Liver (tissue), 8 donors: ENCODE measurements at regions not wholly inside any gene's neighbourhood (a gene's known extent, or its start where the extent isn't known, plus 50 kb on each side); places are given as distances from the start of the nearest gene placed in this dataset.

ENCODE experiments used
- DNase-seq: peaks from one replicate; pipeline ENCODE4 v3.0.0-alpha.2; 2017; ENCODE audit warnings: low spot score
- H3K27ac ChIP-seq, 2 donors: one replicate each; pipeline ENCODE4 v1.7.0; 2013; ENCODE audit warnings: inconsistent platforms in 2 of 2, low read length in 2 of 2, control low read depth in 1 of 2, low read depth in 1 of 2, mild to moderate bottlenecking in 1 of 2
- H3K27me3 ChIP-seq, 4 donors: one replicate each; pipeline versions ENCODE4 v1.6.1 to v1.7.0; 2013; ENCODE audit warnings: low read length in 3 of 4, inconsistent platforms in 1 of 4, mild to moderate bottlenecking in 1 of 4, moderate library complexity in 1 of 4; ENCODE audit not compliant: control insufficient read depth in 4 of 4, insufficient read depth in 4 of 4
- H3K36me3 ChIP-seq, 4 donors: one replicate each; pipeline versions ENCODE4 v1.6.1 to v1.7.0; 2013; ENCODE audit warnings: low read length in 3 of 4, mild to moderate bottlenecking in 3 of 4, low read depth in 1 of 4, moderate library complexity in 1 of 4; ENCODE audit not compliant: control insufficient read depth in 4 of 4, insufficient read depth in 3 of 4
- H3K4me1 ChIP-seq, 4 donors: one replicate each; pipeline versions ENCODE4 v1.6.1 to v1.7.0; 2013; ENCODE audit warnings: low read length in 3 of 4, mild to moderate bottlenecking in 3 of 4, moderate library complexity in 1 of 4; ENCODE audit not compliant: control insufficient read depth in 4 of 4, insufficient read depth in 4 of 4
- H3K4me3 ChIP-seq, 3 donors: one replicate each; pipeline versions ENCODE4 v1.6.1 to v1.7.0; 2013; ENCODE audit warnings: low read length in 3 of 3, control low read depth in 1 of 3, low read depth in 1 of 3, mild to moderate bottlenecking in 1 of 3
- H3K9ac ChIP-seq, 2 donors: one replicate each; pipeline ENCODE4 v1.7.0; 2013; ENCODE audit warnings: low read length in 2 of 2, mild to moderate bottlenecking in 2 of 2, moderate library complexity in 2 of 2, control low read depth in 1 of 2, low read depth in 1 of 2
- H3K9me3 ChIP-seq, 4 donors: one replicate each; pipeline versions ENCODE4 v1.6.1 to v1.7.0; 2013; ENCODE audit warnings: low read length in 3 of 4; ENCODE audit not compliant: control insufficient read depth in 4 of 4
- ATF3 ChIP-seq: IDR thresholded peaks from 2 replicates; pipeline ENCODE4 v1.6.1; 2016; ENCODE audit warnings: antibody characterized with exemption
- CTCF ChIP-seq: fragments of 150-350 bp; IDR thresholded peaks from 2 replicates; pipeline ENCODE4 v1.5.1; 2017; ENCODE audit warnings: improper control_type of control experiment, low read depth, low read length; ENCODE audit not compliant: missing input control
- EGR1 ChIP-seq, 2 donors: IDR thresholded peaks; 2 replicates each; pipeline ENCODE4 v1.6.1; 2016 to 2018; ENCODE audit warnings: antibody characterized with exemption in 2 of 2, low read depth in 2 of 2
- FOXA1 ChIP-seq: IDR thresholded peaks from 2 replicates; pipeline ENCODE4 v1.6.1; 2016; ENCODE audit warnings: antibody characterized with exemption
- FOXA2 ChIP-seq: IDR thresholded peaks from 2 replicates; pipeline ENCODE4 v1.6.1; 2016; ENCODE audit warnings: antibody characterized with exemption
- NR2F2 ChIP-seq: IDR thresholded peaks from 2 replicates; pipeline ENCODE4 v1.6.1; 2016; ENCODE audit warnings: antibody characterized with exemption
- RAD21 ChIP-seq, 2 donors: IDR thresholded peaks; 2 replicates each; pipeline ENCODE4 v1.6.1; 2016; ENCODE audit warnings: antibody characterized with exemption in 2 of 2, mild to moderate bottlenecking in 2 of 2
- SP1 ChIP-seq: IDR thresholded peaks from 2 replicates; pipeline ENCODE4 v1.6.1; 2018; ENCODE audit warnings: antibody characterized with exemption, mild to moderate bottlenecking
- TAF1 ChIP-seq: conservative IDR thresholded peaks from 2 replicates; pipeline ENCODE4 v1.6.1; 2016; ENCODE audit warnings: antibody characterized with exemption, mild to moderate bottlenecking
- YY1 ChIP-seq: IDR thresholded peaks from 2 replicates; pipeline ENCODE4 v1.6.1; 2016; ENCODE audit warnings: antibody characterized with exemption, mild to moderate bottlenecking
- WGBS: extraction: QIAGEN DNeasy Blood & Tissue Kit; methylation state at CpG from one replicate; pipeline ENCODE4 v1.1.7; 2013; 5-methylcytosine and 5-hydroxymethylcytosine counted together
- TF ChIP-seq, protein P1 (sequence below): IDR thresholded peaks from 2 replicates; pipeline ENCODE4 v1.6.1; 2016; ENCODE audit warnings: antibody characterized with exemption
- TF ChIP-seq, protein P2 (sequence below): IDR thresholded peaks from 2 replicates; pipeline ENCODE4 v1.6.1; 2016; ENCODE audit warnings: antibody characterized with exemption, mild to moderate bottlenecking
- donor health status: healthy.
- donor health status: healthy.
- donor health status: healthy.
- donor health status: healthy.
- donor health status: healthy.

DNA sequence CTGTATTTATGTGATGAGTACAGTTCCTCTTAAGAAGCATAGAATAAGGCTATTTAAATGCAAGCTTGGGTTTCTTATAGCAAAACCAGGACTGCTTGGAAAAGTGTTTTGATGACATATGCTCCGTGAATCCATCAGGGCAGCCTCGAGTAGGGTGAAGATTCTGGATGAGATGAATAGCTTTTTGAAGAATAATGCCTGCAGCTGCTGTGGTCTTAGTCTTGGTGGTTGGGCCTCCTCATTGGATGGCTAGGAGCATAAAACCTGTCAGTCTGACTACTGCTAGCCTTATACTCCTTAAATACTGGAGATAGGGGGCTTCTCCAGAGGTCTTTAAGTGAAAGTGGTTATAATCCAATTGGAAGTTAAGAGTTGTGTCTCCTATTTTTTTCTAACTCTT, 704.3 kb downstream of the FGF9 start (continued):
- no peak for TF ChIP-seq CTCF
- no peak for TF ChIP-seq TAF1
- TF ChIP-seq RAD21 (IDR thresholded peaks at IDR 0.05) = no peak

DNA sequence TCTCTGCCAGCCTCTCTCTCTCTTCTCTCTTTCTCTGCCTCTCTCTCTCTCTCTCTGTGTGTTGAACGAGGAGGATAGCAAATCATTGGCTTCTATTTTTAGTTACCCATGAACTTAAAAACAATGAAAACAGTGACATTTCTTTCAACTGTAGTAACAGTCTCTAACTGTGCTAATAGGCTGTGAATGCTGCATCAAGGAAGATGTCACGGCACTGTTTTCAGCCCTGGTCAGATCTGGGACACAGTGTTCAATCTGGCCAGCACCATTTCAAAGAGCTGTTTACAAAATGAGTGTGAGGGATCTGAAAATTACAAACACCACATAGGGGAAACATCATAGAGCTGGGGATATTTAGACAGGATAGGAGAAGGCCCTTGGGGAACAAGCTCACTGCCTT, 717.0 kb downstream of the FGF9 start:
- H3K27me3 ChIP-seq = peaks cover 0 to 2% (median 0%) of the 10 kb centered on the region in 4 donors
- no peak for DNase-seq
- no peak overlapping the region for H3K27ac ChIP-seq
- H3K4me3 ChIP-seq = no peak overlapping the region
- H3K4me1 ChIP-seq = no peaks in the 10 kb centered on the region
- no peak overlapping the region for H3K9ac ChIP-seq
- WGBS = 47% methylated on average over 2 of the region's 2 CpGs
- H3K36me3 ChIP-seq = peaks cover 0 to 2% (median 0%) of the 10 kb centered on the region in 4 donors
- no peaks in the 10 kb centered on the region for H3K9me3 ChIP-seq
- TF ChIP-seq, protein P1, sequence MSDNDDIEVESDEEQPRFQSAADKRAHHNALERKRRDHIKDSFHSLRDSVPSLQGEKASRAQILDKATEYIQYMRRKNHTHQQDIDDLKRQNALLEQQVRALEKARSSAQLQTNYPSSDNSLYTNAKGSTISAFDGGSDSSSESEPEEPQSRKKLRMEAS = no peak
- no peak for TF ChIP-seq NR2F2
- TF ChIP-seq RAD21 (IDR thresholded peaks at IDR 0.05) = no peak
- no peak for TF ChIP-seq ATF3
- TF ChIP-seq, protein P2, sequence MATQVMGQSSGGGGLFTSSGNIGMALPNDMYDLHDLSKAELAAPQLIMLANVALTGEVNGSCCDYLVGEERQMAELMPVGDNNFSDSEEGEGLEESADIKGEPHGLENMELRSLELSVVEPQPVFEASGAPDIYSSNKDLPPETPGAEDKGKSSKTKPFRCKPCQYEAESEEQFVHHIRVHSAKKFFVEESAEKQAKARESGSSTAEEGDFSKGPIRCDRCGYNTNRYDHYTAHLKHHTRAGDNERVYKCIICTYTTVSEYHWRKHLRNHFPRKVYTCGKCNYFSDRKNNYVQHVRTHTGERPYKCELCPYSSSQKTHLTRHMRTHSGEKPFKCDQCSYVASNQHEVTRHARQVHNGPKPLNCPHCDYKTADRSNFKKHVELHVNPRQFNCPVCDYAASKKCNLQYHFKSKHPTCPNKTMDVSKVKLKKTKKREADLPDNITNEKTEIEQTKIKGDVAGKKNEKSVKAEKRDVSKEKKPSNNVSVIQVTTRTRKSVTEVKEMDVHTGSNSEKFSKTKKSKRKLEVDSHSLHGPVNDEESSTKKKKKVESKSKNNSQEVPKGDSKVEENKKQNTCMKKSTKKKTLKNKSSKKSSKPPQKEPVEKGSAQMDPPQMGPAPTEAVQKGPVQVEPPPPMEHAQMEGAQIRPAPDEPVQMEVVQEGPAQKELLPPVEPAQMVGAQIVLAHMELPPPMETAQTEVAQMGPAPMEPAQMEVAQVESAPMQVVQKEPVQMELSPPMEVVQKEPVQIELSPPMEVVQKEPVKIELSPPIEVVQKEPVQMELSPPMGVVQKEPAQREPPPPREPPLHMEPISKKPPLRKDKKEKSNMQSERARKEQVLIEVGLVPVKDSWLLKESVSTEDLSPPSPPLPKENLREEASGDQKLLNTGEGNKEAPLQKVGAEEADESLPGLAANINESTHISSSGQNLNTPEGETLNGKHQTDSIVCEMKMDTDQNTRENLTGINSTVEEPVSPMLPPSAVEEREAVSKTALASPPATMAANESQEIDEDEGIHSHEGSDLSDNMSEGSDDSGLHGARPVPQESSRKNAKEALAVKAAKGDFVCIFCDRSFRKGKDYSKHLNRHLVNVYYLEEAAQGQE = no peak
- TF ChIP-seq FOXA1 = no peak
- no peak for TF ChIP-seq EGR1 (IDR thresholded peaks at IDR 0.05; ENCODE audit: low read depth in 2 of 2)
- TF ChIP-seq FOXA2 = no peak

DNA sequence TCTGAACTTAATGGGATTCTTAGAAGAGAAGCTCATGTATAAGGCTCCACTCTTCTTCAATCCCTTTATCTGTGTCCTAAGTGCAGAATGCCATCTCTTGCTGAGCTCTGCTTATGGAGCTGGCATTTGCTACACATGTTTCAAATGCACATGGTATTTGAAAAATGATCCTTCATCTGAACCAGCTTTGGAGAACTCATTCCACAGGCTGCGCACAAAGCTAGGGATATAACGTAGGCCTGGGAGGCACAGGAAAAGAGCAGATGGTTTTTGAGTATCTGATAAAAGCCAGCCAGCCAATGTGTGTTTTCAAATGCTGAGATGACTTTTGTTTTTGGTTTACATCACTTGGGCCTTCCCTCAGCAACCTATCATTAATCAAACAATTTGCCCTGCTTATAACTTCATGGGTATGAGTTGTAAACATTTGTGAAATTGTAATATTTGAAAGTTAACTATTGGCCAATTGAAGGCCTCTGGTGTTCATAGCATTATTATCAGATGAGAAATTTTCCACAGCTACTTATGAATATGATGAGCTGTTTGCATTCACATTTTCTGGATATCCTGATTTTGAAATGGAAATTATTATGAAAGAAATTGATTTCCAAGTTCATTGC, 729.0 kb downstream of the FGF9 start:
- Histone ChIP-seq H3K9me3 (no peaks in the 10 kb centered on the region), H3K27me3 (no peaks in the 10 kb centered on the region), H3K36me3 (no peaks in the 10 kb centered on the region), H3K4me3 (no peak overlapping the region), H3K27ac (no peak overlapping the region), H3K9ac (no peak overlapping the region), H3K4me1 (no peaks in the 10 kb centered on the region)
- TF ChIP-seq, protein P1 = no peak
- TF ChIP-seq YY1 (no peak), SP1 (no peak), RAD21 (IDR thresholded peaks at IDR 0.05) (no peak)
- DNase-seq = no peak
- WGBS = 89% methylated on average over 2 of the region's 2 CpGs
